Left lung (tissue), 4 donors: ENCODE measurements at regions not wholly inside any gene's neighbourhood (a gene's known extent, or its start where the extent isn't known, plus 50 kb on each side); places are given as distances from the start of the nearest gene placed in this dataset.

Experiments used
- ATAC-seq: fragments of 200-7000 bp; cut with Tn5 transposase; one replicate; pipeline ENCODE4 v1.9.1; 2020; ENCODE audit warnings: moderate library complexity
- DNase-seq, 4 donors: peaks; one replicate each; pipeline ENCODE4 v3.0.0-alpha.2; 2013 to 2020
- H3K27ac ChIP-seq, 2 donors: fragments of 200-600 bp; sonication (generic) in 1 of 2; one replicate each; pipeline versions ENCODE4 v1.5.0 to v1.8.0; 2020 to 2021
- H3K27me3 ChIP-seq, 2 donors: fragments of 200-600 bp; sonication (generic) in 1 of 2; one replicate each; pipeline versions ENCODE4 v1.5.0 to v1.8.0; 2020 to 2021
- H3K36me3 ChIP-seq, 2 donors: fragments of 200-600 bp; sonication (generic) in 1 of 2; one replicate each; pipeline versions ENCODE4 v1.5.0 to v1.8.0; 2020 to 2021
- H3K4me1 ChIP-seq, 2 donors: fragments of 200-600 bp; one replicate each; pipeline ENCODE4 v1.8.0; 2021
- H3K4me3 ChIP-seq, 2 donors: fragments of 200-600 bp; sonication (generic) in 1 of 2; one replicate each; pipeline versions ENCODE4 v1.5.0 to v1.8.0; 2020 to 2021; ENCODE audit warnings: mild to moderate bottlenecking in 1 of 2
- H3K9me3 ChIP-seq, 2 donors: fragments of 200-600 bp; sonication (generic) in 1 of 2; one replicate each; pipeline versions ENCODE4 v1.5.0 to v1.8.0; 2020 to 2021
- CTCF ChIP-seq, 2 donors: fragments of 200-600 bp; sonication (generic) in 1 of 2; IDR thresholded peaks; one replicate each; pipeline versions ENCODE4 v1.5.0 to v1.8.0; 2021; ENCODE audit warnings: antibody characterized with exemption in 2 of 2
- intact Hi-C, 2 donors: fragments of 100-400 bp; cut with DNase I; formaldehyde crosslinking; loops; one replicate each; pipeline versions ENCODE4 v1.11.2 to v1.14.2; 2022
- donor health status: DM: no; HTN: yes; CAD: no.
- donor health status: DM: no; HTN: no; CAD: no.

GRCh38 chr9:129247285-129248153 lies 69.5 kb upstream of the IER5L start:
- Histone ChIP-seq H3K4me1 (no peaks in the 10 kb centered on the region), H3K9me3 (no peaks in the 10 kb centered on the region), H3K27me3 (peaks cover 0 to 8% of the 10 kb centered on the region in 2 donors), H3K36me3 (no peaks in the 10 kb centered on the region), H3K27ac (no peak overlapping the region), H3K4me3 (no peak overlapping the region)
- intact Hi-C loops: no loop called here
- ATAC-seq: no peak
- no peak for TF ChIP-seq CTCF (IDR thresholded peaks at IDR 0.05)
- peak in 1 of 4 donors; percentile 19 for DNase-seq

- Histone ChIP-seq H3K4me1 (no peaks in the 10 kb centered on the region), H3K36me3 (no peaks in the 10 kb centered on the region), H3K9me3 (no peaks in the 10 kb centered on the region), H3K27me3 (peaks cover 0 to 8% of the 10 kb centered on the region in 2 donors), H3K4me3 (no peak overlapping the region), H3K27ac (no peak overlapping the region)
- peak in 1 of 4 donors; percentile 28 for DNase-seq
- intact Hi-C loops: no loop called here
- no peak for TF ChIP-seq CTCF (IDR thresholded peaks at IDR 0.05)
- no peak for ATAC-seq
Measured at GRCh38 chr9:129245276-129245675, 67.2 kb upstream of the IER5L start.

- Histone ChIP-seq H3K27ac (no peak overlapping the region), H3K4me1 (no peaks in the 10 kb centered on the region), H3K9me3 (no peaks in the 10 kb centered on the region), H3K36me3 (no peaks in the 10 kb centered on the region), H3K27me3 (peaks cover 0 to 8% of the 10 kb centered on the region in 2 donors), H3K4me3 (no peak overlapping the region)
- peak in 1 of 4 donors; percentile 44 for DNase-seq
- peak; percentile 66 for ATAC-seq
- intact Hi-C loops: no loop called here
- TF ChIP-seq CTCF (IDR thresholded peaks at IDR 0.05): no peak
Measured at GRCh38 chr9:129242971-129243561, 65.0 kb upstream of the IER5L start.

GRCh38 chr9:129242191-129242941 lies 64.3 kb upstream of the IER5L start:
- no peak for ATAC-seq
- Histone ChIP-seq H3K4me1 (peaks cover 0 to under 1% of the 10 kb centered on the region in 2 donors), H3K36me3 (no peaks in the 10 kb centered on the region), H3K27me3 (peaks cover 0 to 8% of the 10 kb centered on the region in 2 donors), H3K4me3 (no peak overlapping the region), H3K27ac (no peak overlapping the region), H3K9me3 (no peaks in the 10 kb centered on the region)
- intact Hi-C loops: no loop called here
- no peak for TF ChIP-seq CTCF (IDR thresholded peaks at IDR 0.05)
- DNase-seq: peak in 1 of 4 donors; percentile 30

- TF ChIP-seq CTCF (IDR thresholded peaks at IDR 0.05): no peak
- Histone ChIP-seq H3K4me1 (peaks cover 4 to 6% of the 10 kb centered on the region in 2 donors), H3K9me3 (no peaks in the 10 kb centered on the region), H3K27ac (no peak overlapping the region), H3K27me3 (peaks cover 0 to 4% of the 10 kb centered on the region in 2 donors), H3K4me3 (no peak overlapping the region), H3K36me3 (no peaks in the 10 kb centered on the region)
- DNase-seq: peak in 1 of 4 donors; percentile 29
- intact Hi-C loops: no loop called here
- no peak for ATAC-seq
Measured at GRCh38 chr9:129241725-129242124, 63.7 kb upstream of the IER5L start.
